BE2C (cell line): ENCODE measurements at regions not wholly inside any gene's neighbourhood (a gene's known extent, or its start where the extent isn't known, plus 50 kb on each side); places are given as distances from the start of the nearest gene placed in this dataset.
"Not testable (repeated sequence)": the region's sequence is repeated elsewhere in the genome, so short reads cannot be mapped to it uniquely, and the experiment has no call there.

Experiments
- DNase-seq: peaks from one replicate; pipeline ENCODE4 v3.0.0-alpha.2; 2020
- H3K27me3 ChIP-seq: fragments of 250-450 bp; sonication (Bioruptor Pico); 2 replicates; pipeline ENCODE4 v1.5.1; 2020; ENCODE audit warnings: mild to moderate bottlenecking
- H3K36me3 ChIP-seq: fragments of 250-450 bp; sonication (Bioruptor Pico); 2 replicates; pipeline ENCODE4 v1.5.1; 2020; ENCODE audit warnings: mild to moderate bottlenecking
- H3K4me1 ChIP-seq: fragments of 250-450 bp; sonication (Bioruptor Pico); 2 replicates; pipeline ENCODE4 v1.5.1; 2020
- H3K4me3 ChIP-seq: 2 replicates; pipeline ENCODE4 v1.5.1; 2011; ENCODE audit warnings: low read depth, low read length
- H3K9me3 ChIP-seq: fragments of 250-450 bp; sonication (Bioruptor Pico); 2 replicates; pipeline ENCODE4 v1.5.1; 2020
- TF ChIP-seq, protein P1 (sequence below): IDR thresholded peaks from 2 replicates; pipeline ENCODE4 v1.5.1; 2012; ENCODE audit warnings: mild to moderate bottlenecking, low read depth, low read length

DNA sequence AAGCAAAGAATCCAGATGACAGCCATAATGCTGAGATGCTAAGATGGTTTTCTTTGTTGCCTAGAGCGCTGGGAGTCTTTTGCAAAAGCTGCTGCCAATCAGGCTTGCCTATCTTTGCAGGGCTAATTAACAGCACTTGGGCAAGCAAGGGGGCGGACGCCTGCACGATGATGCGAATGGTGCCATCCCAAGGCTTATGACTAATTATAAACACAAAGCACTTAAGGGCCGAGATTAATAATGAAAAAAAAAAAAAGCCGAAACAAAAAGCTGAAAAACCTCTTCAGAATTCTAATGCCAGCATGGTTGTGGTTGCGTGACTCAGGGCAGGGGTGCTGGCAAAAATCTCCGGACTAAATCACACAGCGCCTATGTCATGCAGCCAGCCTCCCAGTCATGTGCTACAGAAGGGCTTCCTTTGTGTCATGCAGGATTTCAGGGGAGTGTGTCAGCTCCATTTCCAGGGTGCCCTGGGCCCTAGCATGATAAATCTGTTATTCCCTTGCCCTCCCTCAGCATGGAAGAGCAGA lies 185.0 kb upstream of the ANKRD28 start:
- Histone ChIP-seq H3K4me3 (peak overlapping the region; percentile 28; the same call in 1 of the 2 replicates), H3K27me3 (no peaks in the 10 kb centered on the region), H3K4me1 (no peaks in the 10 kb centered on the region), H3K9me3 (no peaks in the 10 kb centered on the region), H3K36me3 (no peaks in the 10 kb centered on the region)
- no peak for DNase-seq
- TF ChIP-seq, protein P1, sequence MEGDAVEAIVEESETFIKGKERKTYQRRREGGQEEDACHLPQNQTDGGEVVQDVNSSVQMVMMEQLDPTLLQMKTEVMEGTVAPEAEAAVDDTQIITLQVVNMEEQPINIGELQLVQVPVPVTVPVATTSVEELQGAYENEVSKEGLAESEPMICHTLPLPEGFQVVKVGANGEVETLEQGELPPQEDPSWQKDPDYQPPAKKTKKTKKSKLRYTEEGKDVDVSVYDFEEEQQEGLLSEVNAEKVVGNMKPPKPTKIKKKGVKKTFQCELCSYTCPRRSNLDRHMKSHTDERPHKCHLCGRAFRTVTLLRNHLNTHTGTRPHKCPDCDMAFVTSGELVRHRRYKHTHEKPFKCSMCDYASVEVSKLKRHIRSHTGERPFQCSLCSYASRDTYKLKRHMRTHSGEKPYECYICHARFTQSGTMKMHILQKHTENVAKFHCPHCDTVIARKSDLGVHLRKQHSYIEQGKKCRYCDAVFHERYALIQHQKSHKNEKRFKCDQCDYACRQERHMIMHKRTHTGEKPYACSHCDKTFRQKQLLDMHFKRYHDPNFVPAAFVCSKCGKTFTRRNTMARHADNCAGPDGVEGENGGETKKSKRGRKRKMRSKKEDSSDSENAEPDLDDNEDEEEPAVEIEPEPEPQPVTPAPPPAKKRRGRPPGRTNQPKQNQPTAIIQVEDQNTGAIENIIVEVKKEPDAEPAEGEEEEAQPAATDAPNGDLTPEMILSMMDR, result no peak

DNA sequence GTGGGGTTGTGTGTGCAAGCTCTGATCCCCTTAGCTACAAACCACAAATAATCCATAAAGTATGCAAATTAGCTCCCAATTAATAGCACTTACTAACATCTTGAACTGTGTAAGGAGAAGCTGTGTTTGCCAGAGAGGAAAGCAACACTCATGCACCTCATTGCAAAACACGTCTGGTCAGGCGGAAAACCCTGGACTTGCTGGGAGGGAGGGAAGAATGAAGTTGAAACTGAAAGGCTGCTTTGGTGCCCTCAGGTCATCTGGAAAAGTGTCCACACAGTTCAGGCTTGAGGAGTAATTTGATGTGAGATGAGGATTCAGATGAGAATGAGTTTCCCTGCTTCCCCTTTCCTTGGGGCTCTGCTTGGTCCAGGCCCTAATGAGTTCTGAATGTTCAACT lies 185.5 kb upstream of the ANKRD28 start:
- no peaks in the 10 kb centered on the region for H3K27me3 ChIP-seq
- H3K9me3 ChIP-seq, result no peaks in the 10 kb centered on the region
- H3K4me1 ChIP-seq, result no peaks in the 10 kb centered on the region
- TF ChIP-seq, protein P1, result no peak
- no peak for DNase-seq
- no peaks in the 10 kb centered on the region for H3K36me3 ChIP-seq
- no peak overlapping the region for H3K4me3 ChIP-seq

DNA sequence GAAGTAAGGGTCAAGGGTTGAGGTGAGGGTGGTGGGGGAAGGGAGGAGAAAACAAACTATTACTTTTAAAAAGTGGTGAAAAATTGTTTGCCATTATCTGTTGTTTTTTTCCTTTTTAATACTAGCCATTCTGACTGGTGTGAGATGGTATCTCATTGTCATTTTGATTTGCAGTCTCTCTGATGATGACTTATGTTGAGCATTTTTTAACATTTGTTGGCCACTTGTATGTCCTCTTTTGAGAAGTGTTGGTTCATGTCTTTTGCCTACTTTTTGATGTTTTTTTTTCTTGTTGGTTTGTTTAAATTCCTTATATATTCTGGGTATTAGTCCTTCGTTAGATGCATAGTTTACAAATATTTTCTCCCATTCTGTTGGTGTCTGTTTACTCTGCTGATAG lies 185.9 kb upstream of the ANKRD28 start:
- H3K4me3 ChIP-seq, result no peak overlapping the region
- no peaks in the 10 kb centered on the region for H3K4me1 ChIP-seq
- TF ChIP-seq, protein P1, result no peak
- no peaks in the 10 kb centered on the region for H3K9me3 ChIP-seq
- H3K27me3 ChIP-seq, result no peaks in the 10 kb centered on the region
- no peaks in the 10 kb centered on the region for H3K36me3 ChIP-seq
- no peak for DNase-seq

DNA sequence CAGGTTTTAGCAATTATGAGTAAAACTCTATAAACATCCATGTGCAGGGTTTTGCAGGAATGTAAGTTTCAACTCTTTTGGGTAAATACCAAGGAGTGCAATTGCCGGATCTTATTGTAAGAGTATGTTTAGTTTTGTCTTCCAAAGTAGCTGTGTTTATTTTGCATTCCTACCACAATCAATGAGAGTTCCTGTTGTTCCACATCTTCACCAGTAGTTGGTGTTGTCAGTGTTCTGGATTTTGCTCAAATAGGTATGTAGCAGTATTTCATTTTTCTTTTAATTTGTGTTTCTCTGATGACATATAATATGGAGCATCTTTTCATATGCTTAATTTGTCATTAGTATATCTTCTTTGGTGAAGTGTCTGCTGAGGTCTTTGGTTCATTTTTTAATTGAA lies 185.1 kb upstream of the GALNT15 start:
- Histone ChIP-seq H3K4me1 (no peaks in the 10 kb centered on the region), H3K27me3 (no peaks in the 10 kb centered on the region), H3K36me3 (no peaks in the 10 kb centered on the region), H3K9me3 (no peaks in the 10 kb centered on the region), H3K4me3 (no peak overlapping the region)
- DNase-seq, result no peak
- TF ChIP-seq, protein P1, result peak; percentile 25

DNA sequence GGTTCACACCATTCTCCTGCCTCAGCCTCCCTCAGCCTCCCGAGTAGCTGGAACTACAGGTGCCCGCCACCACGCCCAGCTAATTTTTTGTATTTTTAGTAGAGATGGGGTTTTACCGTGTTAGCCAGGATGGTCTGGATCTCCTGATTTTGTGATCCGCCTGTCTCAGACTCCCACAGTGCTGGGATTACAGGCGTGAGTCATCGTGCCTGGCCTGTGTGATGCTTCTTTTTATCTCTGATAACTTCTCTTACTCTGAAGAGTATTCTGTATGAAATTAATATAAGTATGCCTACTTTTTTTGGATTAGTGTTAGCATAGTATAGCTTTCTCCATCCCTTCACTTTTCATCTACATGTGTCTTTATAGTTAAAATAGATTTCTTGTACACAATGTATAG lies 180.8 kb upstream of the GALNT15 start:
- H3K9me3 ChIP-seq, H3K4me3 ChIP-seq, DNase-seq, H3K27me3 ChIP-seq, H3K4me1 ChIP-seq, H3K36me3 ChIP-seq: not testable (repeated sequence)

DNA sequence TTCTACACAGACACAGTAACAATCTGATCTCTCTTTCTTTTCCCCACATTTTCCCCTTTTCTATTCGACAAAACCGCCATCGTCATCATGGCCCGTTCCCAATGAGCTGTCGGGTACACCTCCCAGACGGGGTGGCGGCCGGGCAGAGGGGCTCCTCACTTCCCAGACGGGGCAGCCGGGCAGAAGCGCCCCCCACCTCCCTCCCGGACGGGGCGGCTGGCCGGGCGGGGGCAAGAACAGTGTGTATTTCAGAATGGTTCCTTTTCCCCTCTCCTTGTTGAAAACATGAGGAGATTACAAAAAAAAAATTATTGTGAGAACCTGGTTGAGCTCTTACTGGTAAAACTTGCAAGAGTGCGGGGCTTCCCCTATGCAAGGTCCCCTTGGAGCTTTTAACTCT lies 178.0 kb upstream of the GALNT15 start:
- not testable (repeated sequence) for H3K36me3 ChIP-seq, H3K4me3 ChIP-seq, DNase-seq, H3K27me3 ChIP-seq, H3K4me1 ChIP-seq, H3K9me3 ChIP-seq

DNA sequence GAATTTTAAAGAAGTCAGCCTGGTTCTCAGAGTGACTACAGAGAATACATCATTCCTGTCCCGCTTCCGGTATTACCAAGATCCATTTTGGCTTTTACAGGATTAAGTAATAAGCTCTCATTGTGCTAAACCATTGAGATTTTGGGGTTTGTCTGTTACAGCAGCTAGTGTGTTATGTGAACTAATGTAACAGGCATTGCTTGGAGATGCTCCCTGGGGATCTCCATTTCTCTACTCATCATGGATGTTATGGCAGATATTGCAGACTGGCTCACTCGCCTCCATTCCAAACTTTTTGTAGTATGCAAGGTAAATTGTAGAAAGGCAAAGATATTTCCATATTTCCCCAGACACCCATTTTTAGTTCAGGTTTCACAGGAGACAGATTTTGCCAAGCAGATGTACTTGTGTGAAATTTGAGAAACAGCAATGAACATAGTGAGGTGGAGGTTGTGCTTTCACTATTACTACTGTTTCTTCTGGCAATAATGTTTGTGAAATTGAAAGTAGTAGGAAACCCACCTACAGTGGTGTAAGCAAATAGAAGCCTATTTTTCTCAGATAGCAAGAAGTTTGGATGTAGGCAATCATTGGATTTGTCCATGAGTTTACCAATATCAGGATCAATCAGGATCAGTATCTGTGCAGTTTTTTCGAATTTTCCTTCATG lies 177.1 kb upstream of the GALNT15 start:
- TF ChIP-seq, protein P1, result no peak
- H3K27me3 ChIP-seq, result no peaks in the 10 kb centered on the region
- DNase-seq, result no peak
- H3K4me1 ChIP-seq, result no peaks in the 10 kb centered on the region
- no peak overlapping the region for H3K4me3 ChIP-seq
- no peaks in the 10 kb centered on the region for H3K36me3 ChIP-seq
- H3K9me3 ChIP-seq, result no peaks in the 10 kb centered on the region
